ENCODE measurements at regions not wholly inside any gene's neighbourhood (a gene's known extent, or its start where the extent isn't known, plus 50 kb on each side); places are given as distances from the start of the nearest gene placed in this dataset.

GRCh38 chr6:9334979-9335378 is 899.6 kb upstream of the SLC35B3 start:
- no peak for FAIRE-seq

More at GRCh38 chr6:9334979-9335378, 899.6 kb upstream of the SLC35B3 start:
- Histone ChIP-seq H3K4me1 (ENCODE audit: insufficient read depth, low read length) (no peaks in the 10 kb centered on the region), H3K4me3 (replicated peaks in 1 of 3; ENCODE audit: insufficient read depth in 1 of 3, low read depth in 2 of 3, low read length in 3 of 3) (no peak overlapping the region), H3K9me3 (ENCODE audit: low read length) (peaks cover 24% of the 10 kb centered on the region), H4K20me1 (ENCODE audit: insufficient read depth, low read length) (no peaks in the 10 kb centered on the region), H3K27me3 (ENCODE audit: control insufficient read depth in 1 of 2, insufficient read depth in 2 of 2, low read length in 2 of 2) (no peaks in the 10 kb centered on the region), H3K36me3 (replicated peaks in 1 of 2; ENCODE audit: control insufficient read depth in 1 of 2, insufficient read depth in 2 of 2, low read length in 2 of 2) (no peaks in the 10 kb centered on the region), H2AFZ (ENCODE audit: low read length) (no peak overlapping the region), H3K9ac (ENCODE audit: insufficient read depth, low read depth, low read length) (no peak overlapping the region), H3K4me2 (ENCODE audit: low read depth, low read length) (no peak overlapping the region), H3K27ac (ENCODE audit: extremely low read length, insufficient read depth, low read length) (no peak overlapping the region), H3K79me2 (ENCODE audit: insufficient read depth, low read length) (no peaks in the 10 kb centered on the region)
- 2% methylated on average over 3 of the region's 3 CpGs for WGBS (ENCODE audit: low lambda C conversion rate)
- in situ Hi-C loops (cut with HindIII; ENCODE audit: extremely low pct_ligation_motif_present, low pct_unique_long_range_greater_than_20kb) = no loop called here
- DNase-seq (ENCODE audit: low spot score) = no peak
- ATAC-seq = no peak
- ChIA-PET CTCF (ENCODE audit: low intra/inter-chr PET ratio, low total read pairs) (no interaction called here), POLR2A (no interaction called here)
- intact Hi-C loops (cut with micrococcal nuclease; ENCODE audit: unreplicated experiment) = no loop called here
- TF ChIP-seq HHEX (CRISPR knock-in tag; IDR thresholded peaks at IDR 0.05) (no peak), ZNF3 (CRISPR knock-in tag; IDR thresholded peaks at IDR 0.05) (no peak), ZNF639 (CRISPR knock-in tag; conservative IDR thresholded peaks at IDR 0.05) (no peak), ZNF333 (CRISPR knock-in tag; IDR thresholded peaks at IDR 0.05; ENCODE audit: borderline replicate concordance) (no peak), ZSCAN12 (CRISPR knock-in tag; IDR thresholded peaks at IDR 0.05) (no peak), CTCF (CRISPR knock-in tag; IDR thresholded peaks at IDR 0.05) (no peak), REL (CRISPR knock-in tag; conservative IDR thresholded peaks at IDR 0.05) (no peak), NFYC (CRISPR knock-in tag; IDR thresholded peaks at IDR 0.05) (no peak), FUBP1 (CRISPR knock-in tag; IDR thresholded peaks at IDR 0.05; ENCODE audit: borderline replicate concordance) (no peak), ZNF773 (CRISPR knock-in tag; IDR thresholded peaks at IDR 0.05; ENCODE audit: borderline replicate concordance) (no peak), SUZ12 (IDR thresholded peaks at IDR 0.05; ENCODE audit: low read depth, low read length) (no peak), ZNF572 (CRISPR knock-in tag; IDR thresholded peaks at IDR 0.05) (no peak), ZNF180 (CRISPR knock-in tag; IDR thresholded peaks at IDR 0.05; ENCODE audit: borderline replicate concordance, low read depth) (no peak), TCF7L2 (IDR thresholded peaks at IDR 0.05; ENCODE audit: low read depth, low read length) (no peak), KDM6A (CRISPR knock-in tag; IDR thresholded peaks at IDR 0.05; ENCODE audit: low read depth) (no peak), RNF2 (conservative IDR thresholded peaks at IDR 0.05; ENCODE audit: low read depth) (no peak), CHD2 (IDR thresholded peaks at IDR 0.05; ENCODE audit: low read depth, low read length) (no peak), ZNF609 (CRISPR knock-in tag; IDR thresholded peaks at IDR 0.05; ENCODE audit: borderline replicate concordance) (no peak), RFX3 (CRISPR knock-in tag; IDR thresholded peaks at IDR 0.05) (no peak)
- BruUV-seq (replicated peaks) = no TSS peak

All from HepG2 (cell line).